Breast epithelium (tissue), 3 donors: ENCODE measurements at regions not wholly inside any gene's neighbourhood (a gene's known extent, or its start where the extent isn't known, plus 50 kb on each side); places are given as distances from the start of the nearest gene placed in this dataset.

Source experiments
- CTCF ChIP-seq, 3 donors: fragments of 450-650 bp; IDR thresholded peaks; one replicate each; pipeline ENCODE4 v1.5.1; 2016 to 2017; ENCODE audit warnings: antibody characterized with exemption in 3 of 3, mild to moderate bottlenecking in 3 of 3, moderate library complexity in 3 of 3
- POLR2AphosphoS5 ChIP-seq, 3 donors: sonication (generic); formaldehyde crosslinking; IDR thresholded peaks; one replicate each; pipeline ENCODE4 v1.6.1; 2017; ENCODE audit warnings: antibody characterized with exemption in 3 of 3

- TF ChIP-seq CTCF (IDR thresholded peaks at IDR 0.05) (no peak), POLR2AphosphoS5 (IDR thresholded peaks at IDR 0.05) (no peak)
Measured at GRCh38 chr4:177256950-177257349, 52.7 kb upstream of the NEIL3 start.
